CD4-positive, alpha-beta T cell (primary cell): ENCODE measurements at regions not wholly inside any gene's neighbourhood (a gene's known extent, or its start where the extent isn't known, plus 50 kb on each side); places are given as distances from the start of the nearest gene placed in this dataset.
"Not testable (repeated sequence)": the region's sequence is repeated elsewhere in the genome, so short reads cannot be mapped to it uniquely, and the experiment has no call there.

Source experiments
- ATAC-seq: fragments of 200-7000 bp; cut with Tn5 transposase; one replicate; pipeline ENCODE4 v1.10.0; 2022; ENCODE audit warnings: mild to moderate bottlenecking; ENCODE audit not compliant: poor library complexity
- CTCF ChIA-PET: fragments of 350-600 bp; sonication (Branson Sonifier 250); formaldehyde crosslinking; loops from one replicate; lab custom pipeline; 2021; ENCODE audit warnings: antibody characterized with exemption, inconsistent platforms; lab: Charles Lee
- POLR2A ChIA-PET: fragments of 350-600 bp; sonication (Branson Sonifier 250); formaldehyde crosslinking; loops from one replicate; lab custom pipeline; 2021; ENCODE audit warnings: antibody characterized with exemption, inconsistent platforms; lab: Charles Lee
- DNase-seq, 14 experiments: peaks; one replicate each; pipeline ENCODE4 v3.0.0-alpha.2; 2013 to 2020; ENCODE audit warnings: mixed read lengths in 2 of 14
- H3K27ac ChIP-seq, 2 donors: one replicate each; pipeline versions ENCODE4 v1.5.1 to v1.7.0; 2013; ENCODE audit warnings: low read length in 2 of 2, low read depth in 1 of 2, mild to moderate bottlenecking in 1 of 2
- H3K27me3 ChIP-seq, 2 experiments: 1 replicate in 1 of 2; 2 replicates in 1 of 2; pipeline versions ENCODE4 v1.6.1 to v1.7.0; 2013; ENCODE audit warnings: low read length in 2 of 2, control low read depth in 1 of 2, mild to moderate bottlenecking in 1 of 2, moderate library complexity in 1 of 2; ENCODE audit not compliant: insufficient read depth in 2 of 2, control insufficient read depth in 1 of 2
- H3K36me3 ChIP-seq: one replicate; pipeline ENCODE4 v1.6.1; 2013; ENCODE audit warnings: low read length, control low read depth; ENCODE audit not compliant: insufficient read depth
- H3K4me1 ChIP-seq: one replicate; pipeline ENCODE4 v1.6.1; 2013; ENCODE audit warnings: low read length, control low read depth; ENCODE audit not compliant: insufficient read depth
- H3K4me3 ChIP-seq: one replicate; pipeline ENCODE4 v1.5.1; 2013; ENCODE audit warnings: mild to moderate bottlenecking, low read length, moderate library complexity
- H3K9me3 ChIP-seq, 2 experiments: 1 replicate in 1 of 2; 2 replicates in 1 of 2; pipeline versions ENCODE4 v1.6.1 to v1.7.0; 2013; ENCODE audit warnings: low read length in 2 of 2, mild to moderate bottlenecking in 2 of 2, control low read depth in 1 of 2, moderate library complexity in 1 of 2; ENCODE audit not compliant: control insufficient read depth in 1 of 2, insufficient read depth in 1 of 2
- H3K27ac Mint-ChIP-seq: one replicate; pipeline ENCODE4 v1.8.0; 2020; ENCODE audit warnings: mixed read lengths
- H3K27me3 Mint-ChIP-seq: one replicate; pipeline ENCODE4 v1.8.0; 2021; ENCODE audit warnings: mixed read lengths
- H3K36me3 Mint-ChIP-seq: one replicate; pipeline ENCODE4 v1.8.0; 2021; ENCODE audit warnings: low read depth, mixed read lengths
- H3K4me1 Mint-ChIP-seq: one replicate; pipeline ENCODE4 v1.8.0; 2021; ENCODE audit warnings: low read depth, mixed read lengths
- H3K4me3 Mint-ChIP-seq: one replicate; pipeline ENCODE4 v1.8.0; 2020; ENCODE audit warnings: mild to moderate bottlenecking, mixed read lengths
- H3K9me3 Mint-ChIP-seq: one replicate; pipeline ENCODE4 v1.8.0; 2020; ENCODE audit warnings: mixed read lengths
- intact Hi-C, 2 experiments: fragments of 100-400 bp; cut with DNase I in 1 of 2; cut with micrococcal nuclease in 1 of 2; formaldehyde crosslinking; loops; one replicate each; pipeline versions ENCODE4 v1.15.1 to v1.9.0; 2023 to 2025; cut with DNase I, micrococcal nuclease
- TF ChIP-seq, protein P1 (sequence below): fragments of 200-600 bp; IDR thresholded peaks from one replicate; pipeline ENCODE4 v1.8.0; 2022; ENCODE audit warnings: antibody characterized with exemption, mild to moderate bottlenecking

GRCh38 chr2:126275098-126275497 lies 380.9 kb upstream of the GYPC start:
- Mint-ChIP-seq H3K4me3 (no peak overlapping the region), H3K27ac (no peak overlapping the region), H3K4me1 (no peaks in the 10 kb centered on the region), H3K36me3 (no peaks in the 10 kb centered on the region), H3K9me3 (no peaks in the 10 kb centered on the region), H3K27me3 (peaks cover 10% of the 10 kb centered on the region)
- ATAC-seq (no peak), DNase-seq (no peak)
- TF ChIP-seq, protein P1, sequence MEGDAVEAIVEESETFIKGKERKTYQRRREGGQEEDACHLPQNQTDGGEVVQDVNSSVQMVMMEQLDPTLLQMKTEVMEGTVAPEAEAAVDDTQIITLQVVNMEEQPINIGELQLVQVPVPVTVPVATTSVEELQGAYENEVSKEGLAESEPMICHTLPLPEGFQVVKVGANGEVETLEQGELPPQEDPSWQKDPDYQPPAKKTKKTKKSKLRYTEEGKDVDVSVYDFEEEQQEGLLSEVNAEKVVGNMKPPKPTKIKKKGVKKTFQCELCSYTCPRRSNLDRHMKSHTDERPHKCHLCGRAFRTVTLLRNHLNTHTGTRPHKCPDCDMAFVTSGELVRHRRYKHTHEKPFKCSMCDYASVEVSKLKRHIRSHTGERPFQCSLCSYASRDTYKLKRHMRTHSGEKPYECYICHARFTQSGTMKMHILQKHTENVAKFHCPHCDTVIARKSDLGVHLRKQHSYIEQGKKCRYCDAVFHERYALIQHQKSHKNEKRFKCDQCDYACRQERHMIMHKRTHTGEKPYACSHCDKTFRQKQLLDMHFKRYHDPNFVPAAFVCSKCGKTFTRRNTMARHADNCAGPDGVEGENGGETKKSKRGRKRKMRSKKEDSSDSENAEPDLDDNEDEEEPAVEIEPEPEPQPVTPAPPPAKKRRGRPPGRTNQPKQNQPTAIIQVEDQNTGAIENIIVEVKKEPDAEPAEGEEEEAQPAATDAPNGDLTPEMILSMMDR: no peak
- ChIA-PET CTCF (no interaction called here), POLR2A (no interaction called here)
- intact Hi-C loops: no loop called here
- no peaks in the 10 kb centered on the region for H3K9me3 ChIP-seq
- H3K27ac ChIP-seq: no peak overlapping the region
- H3K27me3 ChIP-seq: no peaks in the 10 kb centered on the region
- no peaks in the 10 kb centered on the region for H3K36me3 ChIP-seq
- no peak overlapping the region for H3K4me3 ChIP-seq
- H3K4me1 ChIP-seq: no peaks in the 10 kb centered on the region

GRCh38 chr2:126276268-126276667 lies 379.7 kb upstream of the GYPC start:
- H3K36me3 ChIP-seq, POLR2A ChIA-PET, H3K4me3 ChIP-seq, DNase-seq, ATAC-seq, H3K36me3 Mint-ChIP-seq, H3K27me3 ChIP-seq, H3K4me1 ChIP-seq, H3K4me3 Mint-ChIP-seq, H3K9me3 ChIP-seq, H3K27ac ChIP-seq, intact Hi-C loops, H3K4me1 Mint-ChIP-seq, H3K9me3 Mint-ChIP-seq, H3K27ac Mint-ChIP-seq, CTCF ChIA-PET: not testable (repeated sequence)
- peaks cover 13% of the 10 kb centered on the region for H3K27me3 Mint-ChIP-seq

DNA sequence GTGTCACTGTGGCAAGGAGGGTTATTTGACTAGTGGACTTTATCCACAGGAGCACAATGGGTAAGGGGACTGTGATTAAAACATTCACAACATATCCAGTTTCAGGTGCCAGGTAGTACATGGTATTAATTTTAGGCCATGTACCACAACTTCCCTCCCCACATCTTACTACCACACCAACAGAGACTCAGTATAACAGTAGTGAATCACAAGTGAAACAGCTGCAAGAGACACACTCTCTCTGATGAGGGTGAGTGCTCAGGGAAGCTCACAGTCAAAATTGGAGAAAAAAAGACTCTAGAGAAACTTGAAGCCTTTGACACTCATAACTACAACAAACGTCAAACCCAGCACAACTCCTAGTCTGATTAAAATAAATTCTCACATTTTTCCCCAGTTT lies 367.6 kb upstream of the GYPC start:
- H3K27me3 Mint-ChIP-seq: peaks cover 22% of the 10 kb centered on the region
- no peak overlapping the region for H3K27ac ChIP-seq
- DNase-seq (no peak), ATAC-seq (no peak)
- CTCF ChIA-PET: no interaction called here
- no peak overlapping the region for H3K4me3 ChIP-seq
- no peaks in the 10 kb centered on the region for H3K9me3 Mint-ChIP-seq
- POLR2A ChIA-PET: no interaction called here
- H3K27ac Mint-ChIP-seq: no peak overlapping the region
- no peaks in the 10 kb centered on the region for H3K4me1 Mint-ChIP-seq
- no peaks in the 10 kb centered on the region for H3K36me3 ChIP-seq
- no peaks in the 10 kb centered on the region for H3K27me3 ChIP-seq
- no peaks in the 10 kb centered on the region for H3K9me3 ChIP-seq
- TF ChIP-seq, protein P1: no peak
- intact Hi-C loops: no loop called here
- H3K4me3 Mint-ChIP-seq: no peak overlapping the region
- H3K4me1 ChIP-seq: no peaks in the 10 kb centered on the region
- no peaks in the 10 kb centered on the region for H3K36me3 Mint-ChIP-seq

GRCh38 chr2:126293962-126294361 lies 362.0 kb upstream of the GYPC start:
- H3K27me3 Mint-ChIP-seq, CTCF ChIA-PET, POLR2A ChIA-PET, H3K4me3 Mint-ChIP-seq, H3K36me3 ChIP-seq, H3K27me3 ChIP-seq, H3K36me3 Mint-ChIP-seq, H3K27ac ChIP-seq, H3K4me1 Mint-ChIP-seq, ATAC-seq, H3K9me3 ChIP-seq, H3K9me3 Mint-ChIP-seq, H3K4me3 ChIP-seq, H3K27ac Mint-ChIP-seq, DNase-seq, H3K4me1 ChIP-seq, intact Hi-C loops: not testable (repeated sequence)
